ENCODE measurements at regions not wholly inside any gene's neighbourhood (a gene's known extent, or its start where the extent isn't known, plus 50 kb on each side); places are given as distances from the start of the nearest gene placed in this dataset.

DNA sequence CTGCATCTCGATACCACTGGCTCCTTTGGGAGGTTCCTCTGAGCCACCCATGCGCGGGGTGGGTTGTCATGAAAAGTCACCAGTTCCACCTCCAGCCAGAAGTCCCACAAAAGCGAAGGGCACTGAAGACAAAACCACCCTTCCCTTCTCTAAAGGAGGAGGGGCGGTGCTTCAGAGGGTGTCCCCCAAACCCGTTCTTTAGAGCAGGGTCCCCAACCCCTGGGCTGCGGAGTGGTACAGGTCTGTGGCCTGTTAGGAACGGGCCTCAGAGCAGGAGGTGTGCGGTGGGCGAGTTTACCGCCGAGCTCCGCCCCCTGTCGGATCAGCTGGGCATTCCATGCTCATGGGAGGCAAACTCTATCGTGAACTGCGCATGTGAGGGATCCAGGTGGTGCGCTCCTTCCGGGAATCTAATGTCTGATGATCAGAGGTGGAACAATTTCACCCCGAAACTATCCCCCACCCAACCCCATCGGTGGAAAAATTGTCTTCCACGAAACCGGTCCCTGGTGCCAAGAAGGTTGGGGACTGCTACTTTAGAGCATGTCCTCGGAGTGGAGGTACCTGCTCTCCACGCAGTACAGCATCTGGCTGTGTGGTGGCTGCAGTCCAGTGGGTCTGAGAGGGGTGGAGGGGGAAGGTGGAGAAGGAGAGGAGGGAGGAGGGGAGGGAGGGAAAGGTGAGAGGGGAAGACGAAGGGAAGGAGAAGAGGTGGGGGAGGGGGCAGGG is 72.9 kb upstream of the SEPTIN5 start:
- peak; percentile 80 for FAIRE-seq
- TF ChIP-seq SP1 (IDR thresholded peaks at IDR 0.05; ENCODE audit: low read depth, low read length): no peak
- TF ChIP-seq RAD21 (IDR thresholded peaks at IDR 0.05 in 1 of 2, conservative IDR thresholded peaks at IDR 0.05 in 1 of 2; ENCODE audit: low read depth in 2 of 2, low read length in 2 of 2): peak; percentile 34 to 60; a peak in 3 of 4 replicates
- no peak for TF ChIP-seq GTF2F1 (IDR thresholded peaks at IDR 0.05; ENCODE audit: borderline replicate concordance, low read depth, low read length)
- peak; percentile 53 for TF ChIP-seq KDM4A (IDR thresholded peaks at IDR 0.05; ENCODE audit: low read depth, low read length, severe bottlenecking)
- TF ChIP-seq POLR2AphosphoS5 (IDR thresholded peaks at IDR 0.05; ENCODE audit: low read depth, low read length): no peak
- 0 out of 2 replicates have a peak, but pooled peaks have one; percentile 21 for TF ChIP-seq TAF1 (IDR thresholded peaks at IDR 0.05; ENCODE audit: low read depth, low read length)
- TF ChIP-seq, protein P1, sequence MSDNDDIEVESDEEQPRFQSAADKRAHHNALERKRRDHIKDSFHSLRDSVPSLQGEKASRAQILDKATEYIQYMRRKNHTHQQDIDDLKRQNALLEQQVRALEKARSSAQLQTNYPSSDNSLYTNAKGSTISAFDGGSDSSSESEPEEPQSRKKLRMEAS (IDR thresholded peaks at IDR 0.05): peak; percentile 76
- no peak for TF ChIP-seq FOSL1 (IDR thresholded peaks at IDR 0.05; ENCODE audit: insufficient read depth, low read depth, low read length)
- TF ChIP-seq NRF1 (IDR thresholded peaks at IDR 0.05; ENCODE audit: low read depth, low read length): peak; percentile 51
- no peak for TF ChIP-seq CREB1 (IDR thresholded peaks at IDR 0.05)
- no peak for TF ChIP-seq ZNF274 (IDR thresholded peaks at IDR 0.05; ENCODE audit: borderline replicate concordance, extremely low read depth, low read length)

More for the DNA sequence above, 72.9 kb upstream of the SEPTIN5 start:
- peak overlapping the region; percentile 13 to 69; a peak in 3 of 4 replicates for H3K4me2 ChIP-seq (ENCODE audit: insufficient read depth in 1 of 2, low read depth in 2 of 2, low read length in 2 of 2)
- peak; percentile 41 to 91 for DNase-seq (ENCODE audit: low read depth in 1 of 2, low spot score in 2 of 2)
- no peaks in the 10 kb centered on the region for H3K36me3 ChIP-seq (ENCODE audit: control insufficient read depth in 2 of 4, insufficient read depth in 4 of 4, low read length in 3 of 4)
- H3K27me3 ChIP-seq (replicated peaks in 1 of 4; ENCODE audit: control insufficient read depth in 3 of 4, extremely low read depth in 1 of 4, insufficient read depth in 3 of 4, low read length in 3 of 4): peaks cover 0 to 2% (median 1%) of the 10 kb centered on the region in 4 experiments; a peak in 2 of 7 replicates
- CTCF ChIA-PET (ENCODE audit: partially characterized antibody): interaction anchor here (0.6 to 2.0 kb wide), 8 partner anchors 8 to 112 kb away, joined by 3 to 8 read pairs (median 3); no protein-coding TSS in a partner anchor
- H3K23ac ChIP-seq (ENCODE audit: insufficient read length): no peak overlapping the region
- H2BK5ac ChIP-seq (ENCODE audit: low read depth, low read length): peak overlapping the region; percentile 44; the same call in 1 of the 2 replicates
- no peaks in the 10 kb centered on the region for H3K79me1 ChIP-seq (ENCODE audit: low read depth, low read length)
- H3K4me3 ChIP-seq (ENCODE audit: extremely low read depth in 1 of 4, insufficient read depth in 2 of 4, low read depth in 3 of 4, low read length in 4 of 4): peak overlapping the region in 1 of 4 experiments; percentile 52; a peak in 4 of 8 replicates
- H2BK12ac ChIP-seq (ENCODE audit: low read depth, low read length): peak overlapping the region; percentile 87; the same call in 1 of the 2 replicates
- H4K91ac ChIP-seq (replicated peaks; ENCODE audit: insufficient read length, low read length): no peak overlapping the region
- H2AFZ ChIP-seq (ENCODE audit: low read length): peak overlapping the region; percentile 76; the same call in 1 of the 2 replicates
- H3K56ac ChIP-seq (replicated peaks; ENCODE audit: insufficient read length, low read depth, low read length): no peak overlapping the region
- H3K4ac ChIP-seq (replicated peaks; ENCODE audit: insufficient read length, low read depth, low read length): no peak overlapping the region
- no peaks in the 10 kb centered on the region for H3K79me2 ChIP-seq (ENCODE audit: control insufficient read depth in 1 of 2, insufficient read depth in 2 of 2, low read length in 2 of 2)
- H4K20me1 ChIP-seq (replicated peaks in 1 of 2; ENCODE audit: control insufficient read depth in 1 of 2, insufficient read depth in 2 of 2, low read length in 2 of 2): peaks cover 0 to 3% of the 10 kb centered on the region in 2 experiments
- no peak overlapping the region for H2BK120ac ChIP-seq (replicated peaks; ENCODE audit: low read depth, low read length)
- H2BK15ac ChIP-seq (ENCODE audit: low read length): peak overlapping the region; percentile 83; the same call in 1 of the 2 replicates
- 29% methylated on average over 24 of the region's 25 CpGs; no CpG with 5 or more reads in 1 of the 2 experiments for WGBS, 2 experiments (ENCODE audit: extremely low coverage in 1 of 2, insufficient coverage in 1 of 2, insufficient read length in 1 of 2, insufficient replicate concordance in 2 of 2, low coverage in 1 of 2, low lambda C conversion rate in 2 of 2, missing lambda C conversion rate in 1 of 2)
- no peak overlapping the region for H2AK5ac ChIP-seq (ENCODE audit: low read depth, low read length)
- H3K9me3 ChIP-seq (ENCODE audit: insufficient read depth in 2 of 2, low read depth in 1 of 2, low read length in 1 of 2): no peaks in the 10 kb centered on the region; a peak in 1 of 4 replicates
- no peak overlapping the region for H3K9ac ChIP-seq (replicated peaks in 1 of 4; ENCODE audit: extremely low read depth in 1 of 4, low read depth in 3 of 4, low read length in 3 of 4)
- POLR2A ChIA-PET (ENCODE audit: partially characterized antibody): interaction anchor here (0.9 kb wide), 1 partner anchor 51 kb away, joined by 3 read pairs; no protein-coding TSS in a partner anchor
- H3K14ac ChIP-seq (ENCODE audit: insufficient read length): no peak overlapping the region
- no peak overlapping the region for H2BK20ac ChIP-seq (ENCODE audit: low read length)
- H3K27ac ChIP-seq (ENCODE audit: low read depth, low read length): no peak overlapping the region
- no peak overlapping the region; the same call in 1 of the 2 replicates for H3K18ac ChIP-seq (ENCODE audit: extremely low read depth, low read length)
- H4K5ac ChIP-seq (ENCODE audit: insufficient read length, low read depth, low read length): no peak overlapping the region
- H4K8ac ChIP-seq (ENCODE audit: extremely low read depth, insufficient read depth, low read length): no peak overlapping the region
- H3K23me2 ChIP-seq (ENCODE audit: low read depth, low read length): peaks cover 2% of the 10 kb centered on the region; the same call in 1 of the 2 replicates
- H3K4me1 ChIP-seq (replicated peaks in 1 of 4; ENCODE audit: control insufficient read depth in 3 of 4, insufficient read depth in 4 of 4, low read length in 3 of 4): peaks cover 0 to 2% (median 0%) of the 10 kb centered on the region in 4 experiments; a peak in 4 of 7 replicates

Data from H1 (cell line).